NB4 (cell line): ENCODE measurements at regions not wholly inside any gene's neighbourhood (a gene's known extent, or its start where the extent isn't known, plus 50 kb on each side); places are given as distances from the start of the nearest gene placed in this dataset.

Experiments
- CTCF ChIP-seq: IDR thresholded peaks from one replicate; pipeline ENCODE4 v1.5.1; 2012; ENCODE audit warnings: low read depth, low read length
- POLR2A ChIP-seq: IDR thresholded peaks from 2 replicates; pipeline ENCODE4 v1.6.1; 2011; ENCODE audit warnings: mild to moderate bottlenecking; ENCODE audit not compliant: insufficient read length; ENCODE audit errors: extremely low read depth

- TF ChIP-seq POLR2A: no peak
- TF ChIP-seq CTCF: no peak
Measured at GRCh38 chr11:116642481-116642880, 130.3 kb downstream of the BUD13 start.
